Uterus (tissue), 3 donors: ENCODE measurements at regions not wholly inside any gene's neighbourhood (a gene's known extent, or its start where the extent isn't known, plus 50 kb on each side); places are given as distances from the start of the nearest gene placed in this dataset.

Experiments used
- DNase-seq, 2 donors: peaks; one replicate each; pipeline ENCODE4 v3.0.0-alpha.2; 2019 to 2020
- H3K27ac ChIP-seq, 2 donors: fragments of 200-600 bp; sonication (generic); 1 replicate in 1 of 2; 2 replicates in 1 of 2; pipeline ENCODE4 v1.5.1; 2016 to 2018
- H3K27me3 ChIP-seq, 2 donors: fragments of 200-600 bp; sonication (generic); one replicate each; pipeline ENCODE4 v1.5.1; 2018 to 2019; ENCODE audit warnings: control low read depth in 1 of 2
- H3K36me3 ChIP-seq, 2 donors: fragments of 200-600 bp; sonication (generic); one replicate each; pipeline ENCODE4 v1.5.1; 2019; ENCODE audit warnings: control low read depth in 1 of 2
- H3K4me1 ChIP-seq, 2 donors: fragments of 200-600 bp; sonication (generic); one replicate each; pipeline ENCODE4 v1.5.1; 2018 to 2019; ENCODE audit warnings: control low read depth in 1 of 2
- H3K4me3 ChIP-seq, 2 donors: fragments of 200-600 bp; sonication (generic); 1 replicate in 1 of 2; 2 replicates in 1 of 2; pipeline ENCODE4 v1.5.1; 2018 to 2019; ENCODE audit warnings: mild to moderate bottlenecking in 1 of 2
- H3K9me3 ChIP-seq, 2 donors: fragments of 200-600 bp; sonication (generic); one replicate each; pipeline ENCODE4 v1.5.1; 2019; ENCODE audit warnings: control low read depth in 1 of 2
- POLR2A ChIP-seq, 2 donors: fragments of 450-650 bp; IDR thresholded peaks; one replicate each; pipeline ENCODE4 v1.6.1; 2016; ENCODE audit warnings: antibody characterized with exemption in 2 of 2, mild to moderate bottlenecking in 1 of 2, moderate library complexity in 1 of 2
- intact Hi-C: fragments of 100-400 bp; cut with DNase I; formaldehyde crosslinking; loops from one replicate; pipeline ENCODE4 v1.15.1; 2023; ENCODE audit warnings: low total_unique reads
- TF ChIP-seq, protein P1 (sequence below), 4 experiments: fragments of 200-600 bp in 2 of 4; fragments of 450-650 bp in 2 of 4; sonication (generic) in 2 of 4; IDR thresholded peaks; one replicate each; pipeline ENCODE4 v1.5.1; 2016 to 2019; ENCODE audit warnings: antibody characterized with exemption in 4 of 4, mild to moderate bottlenecking in 2 of 4, moderate library complexity in 1 of 4
- donor health status: DM: yes; HTN: yes; CAD: no.

DNA sequence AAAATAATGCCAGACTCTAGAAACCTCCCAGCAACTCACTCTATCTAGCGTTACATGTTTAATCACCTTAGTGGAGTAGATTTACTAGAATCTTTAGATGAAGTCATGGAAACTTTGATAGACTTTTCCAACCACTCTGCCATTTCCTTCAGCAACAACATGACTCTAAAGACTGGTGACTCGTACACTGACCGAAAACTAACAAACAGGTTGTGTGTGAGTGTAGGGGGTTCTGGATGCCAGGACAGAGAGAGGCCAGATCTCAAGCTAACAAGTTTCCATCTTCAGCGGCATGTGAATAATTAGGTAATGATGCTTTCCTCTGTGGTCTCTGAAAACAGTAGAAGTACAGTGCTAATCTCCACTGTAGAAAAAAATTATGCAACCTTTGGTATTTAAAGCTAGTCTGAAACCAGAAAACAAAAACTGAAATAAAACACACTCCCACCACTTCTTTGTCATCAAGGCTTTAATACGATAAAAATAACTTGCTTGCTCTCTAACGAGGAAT lies 286.4 kb downstream of the PRDM5 start:
- Histone ChIP-seq H3K4me3 (no peak overlapping the region), H3K27ac (no peak overlapping the region), H3K36me3 (no peaks in the 10 kb centered on the region), H3K27me3 (no peaks in the 10 kb centered on the region), H3K9me3 (no peaks in the 10 kb centered on the region), H3K4me1 (no peaks in the 10 kb centered on the region)
- DNase-seq: no peak
- TF ChIP-seq POLR2A (IDR thresholded peaks at IDR 0.05): no peak
- TF ChIP-seq, protein P1, sequence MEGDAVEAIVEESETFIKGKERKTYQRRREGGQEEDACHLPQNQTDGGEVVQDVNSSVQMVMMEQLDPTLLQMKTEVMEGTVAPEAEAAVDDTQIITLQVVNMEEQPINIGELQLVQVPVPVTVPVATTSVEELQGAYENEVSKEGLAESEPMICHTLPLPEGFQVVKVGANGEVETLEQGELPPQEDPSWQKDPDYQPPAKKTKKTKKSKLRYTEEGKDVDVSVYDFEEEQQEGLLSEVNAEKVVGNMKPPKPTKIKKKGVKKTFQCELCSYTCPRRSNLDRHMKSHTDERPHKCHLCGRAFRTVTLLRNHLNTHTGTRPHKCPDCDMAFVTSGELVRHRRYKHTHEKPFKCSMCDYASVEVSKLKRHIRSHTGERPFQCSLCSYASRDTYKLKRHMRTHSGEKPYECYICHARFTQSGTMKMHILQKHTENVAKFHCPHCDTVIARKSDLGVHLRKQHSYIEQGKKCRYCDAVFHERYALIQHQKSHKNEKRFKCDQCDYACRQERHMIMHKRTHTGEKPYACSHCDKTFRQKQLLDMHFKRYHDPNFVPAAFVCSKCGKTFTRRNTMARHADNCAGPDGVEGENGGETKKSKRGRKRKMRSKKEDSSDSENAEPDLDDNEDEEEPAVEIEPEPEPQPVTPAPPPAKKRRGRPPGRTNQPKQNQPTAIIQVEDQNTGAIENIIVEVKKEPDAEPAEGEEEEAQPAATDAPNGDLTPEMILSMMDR (IDR thresholded peaks at IDR 0.05): no peak
- intact Hi-C loops: no loop called here

DNA sequence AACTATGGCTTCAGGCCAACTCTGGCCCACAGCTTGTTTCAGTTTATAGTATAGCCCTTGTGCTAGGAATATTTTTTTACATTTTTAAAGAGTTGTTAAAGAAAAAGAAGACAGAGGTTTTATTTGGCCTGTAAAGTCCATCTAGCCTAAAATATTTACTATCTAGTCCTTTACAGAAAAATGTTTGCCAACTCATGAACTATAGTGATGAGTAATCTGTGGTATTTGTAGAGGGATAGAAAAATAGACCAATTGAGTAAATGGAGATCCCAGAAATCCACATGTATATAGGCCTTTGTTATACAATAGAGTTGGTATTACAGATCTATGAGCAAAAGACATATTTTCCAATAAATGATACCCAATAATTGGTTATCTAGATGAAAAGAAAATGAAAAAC lies 288.7 kb downstream of the PRDM5 start:
- Histone ChIP-seq H3K27me3 (no peaks in the 10 kb centered on the region), H3K9me3 (no peaks in the 10 kb centered on the region), H3K36me3 (no peaks in the 10 kb centered on the region), H3K4me3 (no peak overlapping the region), H3K27ac (no peak overlapping the region), H3K4me1 (no peaks in the 10 kb centered on the region)
- no peak for DNase-seq
- TF ChIP-seq, protein P1 (IDR thresholded peaks at IDR 0.05): no peak
- no peak for TF ChIP-seq POLR2A (IDR thresholded peaks at IDR 0.05)
- intact Hi-C loops: no loop called here

DNA sequence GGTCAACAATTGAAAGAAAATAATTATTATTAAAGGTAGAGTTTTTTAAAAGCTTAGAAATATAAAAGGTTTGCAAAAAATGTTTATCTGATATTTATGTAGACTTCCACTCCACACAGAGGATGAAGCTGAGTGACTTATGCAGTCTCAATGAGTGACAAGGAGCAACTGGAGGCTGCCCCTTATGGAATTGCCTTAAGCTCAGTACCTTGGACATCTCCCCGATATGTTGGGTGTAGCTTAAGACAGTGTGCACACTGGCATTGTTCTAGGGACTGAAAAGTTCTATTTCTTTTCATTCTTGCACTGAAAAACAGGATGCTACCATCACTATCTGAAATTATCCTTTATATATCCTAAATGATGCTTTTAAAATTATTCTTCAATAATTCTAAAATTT lies 292.1 kb downstream of the PRDM5 start:
- no peaks in the 10 kb centered on the region for H3K27me3 ChIP-seq
- no peak overlapping the region for H3K27ac ChIP-seq
- no peak for DNase-seq
- no peaks in the 10 kb centered on the region for H3K4me1 ChIP-seq
- intact Hi-C loops: no loop called here
- TF ChIP-seq, protein P1 (IDR thresholded peaks at IDR 0.05): no peak
- TF ChIP-seq POLR2A (IDR thresholded peaks at IDR 0.05): no peak
- H3K9me3 ChIP-seq: peaks cover 0 to 3% of the 10 kb centered on the region in 2 donors
- no peak overlapping the region for H3K4me3 ChIP-seq
- H3K36me3 ChIP-seq: no peaks in the 10 kb centered on the region

DNA sequence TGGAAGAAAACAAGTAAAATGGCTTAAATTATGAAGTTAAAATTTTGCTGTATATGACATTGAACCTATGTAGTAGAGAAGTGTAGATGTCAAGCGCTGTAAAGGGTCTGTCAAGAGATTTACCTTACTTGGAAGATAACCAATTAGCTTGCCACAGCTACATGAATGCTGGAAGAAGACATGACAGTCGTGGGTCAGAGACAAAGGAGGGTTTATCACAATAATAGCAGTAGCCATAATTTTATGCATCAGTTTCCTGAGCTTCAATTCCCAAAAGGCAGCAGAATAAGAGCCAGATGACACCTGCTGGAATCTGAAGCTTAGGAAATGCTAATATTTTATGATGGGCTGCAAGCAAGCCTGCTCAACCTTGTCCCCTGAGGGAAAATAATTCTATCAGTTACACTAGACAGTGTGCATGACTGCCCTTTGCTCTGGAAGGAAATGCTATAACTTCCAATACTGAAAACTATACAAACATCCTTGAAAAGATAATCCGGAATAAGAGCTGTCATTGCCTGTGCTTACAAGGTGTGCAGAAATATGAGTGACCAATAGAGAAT lies 292.9 kb downstream of the PRDM5 start:
- H3K4me1 ChIP-seq: no peaks in the 10 kb centered on the region
- H3K4me3 ChIP-seq: no peak overlapping the region
- no peak overlapping the region for H3K27ac ChIP-seq
- intact Hi-C loops: no loop called here
- no peak for TF ChIP-seq POLR2A (IDR thresholded peaks at IDR 0.05)
- TF ChIP-seq, protein P1 (IDR thresholded peaks at IDR 0.05): no peak
- no peaks in the 10 kb centered on the region for H3K27me3 ChIP-seq
- no peaks in the 10 kb centered on the region for H3K36me3 ChIP-seq
- H3K9me3 ChIP-seq: peaks cover 0 to 3% of the 10 kb centered on the region in 2 donors
- no peak for DNase-seq

DNA sequence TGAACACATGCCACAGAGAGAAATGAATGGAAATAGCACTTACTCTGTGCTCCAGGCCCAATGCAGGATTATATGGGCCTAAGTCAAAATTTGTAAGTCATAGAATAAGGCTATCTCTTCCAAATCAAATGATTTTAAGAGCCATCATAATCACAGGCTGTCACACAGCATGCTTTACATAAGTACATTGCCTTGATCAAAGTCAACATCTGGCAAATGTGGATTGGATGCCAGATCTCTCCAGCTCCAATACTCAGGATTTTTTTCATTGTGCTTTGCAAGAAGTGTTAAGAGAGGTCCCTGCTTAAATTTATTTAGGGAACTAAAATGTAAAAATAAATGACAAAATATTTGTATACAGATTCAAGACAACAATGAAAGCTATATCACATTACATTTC lies 299.9 kb downstream of the PRDM5 start:
- no peak for DNase-seq
- Histone ChIP-seq H3K9me3 (peaks cover 0 to 2% of the 10 kb centered on the region in 2 donors), H3K36me3 (no peaks in the 10 kb centered on the region), H3K27me3 (no peaks in the 10 kb centered on the region), H3K4me1 (no peaks in the 10 kb centered on the region), H3K27ac (no peak overlapping the region), H3K4me3 (no peak overlapping the region)
- TF ChIP-seq, protein P1 (IDR thresholded peaks at IDR 0.05): no peak
- no peak for TF ChIP-seq POLR2A (IDR thresholded peaks at IDR 0.05)
- intact Hi-C loops: no loop called here
